Myocyte (in vitro differentiated cells): ENCODE measurements at regions not wholly inside any gene's neighbourhood (a gene's known extent, or its start where the extent isn't known, plus 50 kb on each side); places are given as distances from the start of the nearest gene placed in this dataset.
"Not testable (repeated sequence)": the region's sequence is repeated elsewhere in the genome, so short reads cannot be mapped to it uniquely, and the experiment has no call there.

Experiments used
- DNase-seq: peaks from one replicate; pipeline ENCODE4 v3.0.0-alpha.2; 2012; ENCODE audit warnings: low read depth

- DNase-seq, result no peak
Observed at GRCh38 chr4:57911203-57911602, 801.0 kb upstream of the IGFBP7 start.

- no peak for DNase-seq
Observed at GRCh38 chr4:57910151-57910550, 800.0 kb upstream of the IGFBP7 start.

GRCh38 chr4:57905965-57906364, 795.8 kb upstream of the IGFBP7 start:
- DNase-seq, result no peak

- no peak for DNase-seq
Observed at GRCh38 chr4:57877047-57877458, 766.9 kb upstream of the IGFBP7 start.

GRCh38 chr4:57875829-57876392, 765.7 kb upstream of the IGFBP7 start:
- no peak for DNase-seq

- no peak for DNase-seq
Observed at GRCh38 chr4:57866468-57867171, 756.4 kb upstream of the IGFBP7 start.

GRCh38 chr4:57865264-57865663, 755.1 kb upstream of the IGFBP7 start:
- no peak for DNase-seq

GRCh38 chr4:57854748-57855147, 744.6 kb upstream of the IGFBP7 start:
- no peak for DNase-seq

GRCh38 chr4:57850141-57850540, 740.0 kb upstream of the IGFBP7 start:
- DNase-seq, result no peak

- no peak for DNase-seq
Observed at GRCh38 chr4:57832083-57832482, 721.9 kb upstream of the IGFBP7 start.

- no peak for DNase-seq
Observed at GRCh38 chr4:57789666-57790065, 679.5 kb upstream of the IGFBP7 start.

GRCh38 chr4:57777876-57778275, 667.7 kb upstream of the IGFBP7 start:
- DNase-seq, result no peak

GRCh38 chr4:57774681-57775080, 664.5 kb upstream of the IGFBP7 start:
- DNase-seq, result no peak

- DNase-seq, result no peak
Observed at GRCh38 chr4:57774171-57774570, 664.0 kb upstream of the IGFBP7 start.

GRCh38 chr4:57766341-57766740, 656.2 kb upstream of the IGFBP7 start:
- DNase-seq, result no peak

- DNase-seq, result no peak
Observed at GRCh38 chr4:57764856-57765255, 654.7 kb upstream of the IGFBP7 start.

GRCh38 chr4:57763070-57763469, 652.9 kb upstream of the IGFBP7 start:
- DNase-seq, result no peak

- DNase-seq, result no peak
Observed at GRCh38 chr4:57740625-57741190, 630.5 kb upstream of the IGFBP7 start.

GRCh38 chr4:57736781-57737180, 626.6 kb upstream of the IGFBP7 start:
- DNase-seq, result no peak

- no peak for DNase-seq
Observed at GRCh38 chr4:57734104-57734670, 624.0 kb upstream of the IGFBP7 start.

GRCh38 chr4:57729775-57730570, 619.8 kb upstream of the IGFBP7 start:
- DNase-seq, result not testable (repeated sequence)

GRCh38 chr4:57726154-57726553, 616.0 kb upstream of the IGFBP7 start:
- DNase-seq, result no peak
